ENCODE measurements at regions not wholly inside any gene's neighbourhood (a gene's known extent, or its start where the extent isn't known, plus 50 kb on each side); places are given as distances from the start of the nearest gene placed in this dataset.
A peak's percentile ranks its signal among the peaks of the same experiment; 100 is the strongest.

DNA sequence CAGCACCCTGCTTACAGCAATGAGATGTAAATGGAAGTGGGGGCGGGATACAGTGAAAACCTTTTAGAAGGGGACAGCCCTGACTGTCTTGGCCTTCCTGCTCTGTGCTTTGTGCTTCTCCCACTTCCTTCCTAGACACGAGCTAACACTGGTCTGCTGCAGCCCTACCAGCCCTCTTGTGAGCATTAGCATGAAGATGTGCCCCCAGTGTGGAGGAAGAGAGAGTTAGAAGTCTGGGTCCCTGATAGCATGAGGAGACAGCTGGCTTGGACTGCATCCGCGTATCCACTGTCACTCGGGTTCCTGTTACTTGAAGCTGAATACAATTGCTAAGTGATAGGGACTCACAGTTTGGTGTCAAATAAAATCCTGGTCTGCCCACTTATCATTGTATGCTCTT, 248.1 kb upstream of the SOX5 start:
- no peak for DNase-seq (ENCODE audit: insufficient read length, low spot score)
- no peak for FAIRE-seq

DNA sequence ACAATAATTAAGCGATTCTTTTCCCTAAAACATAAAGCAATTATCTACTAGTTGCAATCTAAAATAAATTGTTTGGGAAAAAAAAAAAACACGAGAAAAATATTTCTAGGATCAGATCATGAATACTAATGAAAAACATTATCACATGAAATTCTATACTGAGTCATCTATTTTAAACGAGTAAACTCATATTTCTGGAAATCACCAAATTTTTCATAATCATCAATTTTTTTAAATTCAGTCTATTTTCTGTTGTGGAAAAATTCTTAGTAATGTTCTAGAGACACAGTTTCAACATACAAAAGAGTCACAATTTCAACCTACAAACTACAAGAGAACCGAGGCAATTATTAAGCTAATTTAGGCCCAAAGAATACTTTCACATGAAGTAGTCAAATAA, 245.6 kb upstream of the SOX5 start:
- no peak for FAIRE-seq

DNA sequence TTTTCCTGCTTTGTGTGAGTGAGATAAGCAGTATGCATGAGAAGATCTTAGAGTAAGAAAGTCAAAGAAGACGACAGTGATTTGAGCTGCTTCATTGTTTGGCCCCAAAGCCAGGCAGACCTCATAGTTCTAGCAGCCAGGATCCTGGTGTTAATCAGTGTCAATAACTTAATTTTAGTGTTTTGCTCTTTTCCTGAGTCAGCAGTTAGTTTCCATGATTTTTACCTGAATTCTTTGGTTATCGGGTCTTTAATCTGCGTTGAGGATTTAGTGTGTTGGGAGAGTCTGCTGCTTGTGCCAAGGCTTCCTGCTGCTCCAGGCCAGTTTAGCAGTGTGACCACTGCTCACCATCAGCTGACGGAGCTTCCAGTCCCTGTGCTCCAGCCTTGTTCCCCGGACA, 241.6 kb upstream of the SOX5 start:
- DNase-seq (ENCODE audit: insufficient read length, low spot score) (no peak), FAIRE-seq (no peak)

More for the DNA sequence above, 245.6 kb upstream of the SOX5 start:
- DNase-seq (ENCODE audit: insufficient read length, low spot score), result no peak

DNA sequence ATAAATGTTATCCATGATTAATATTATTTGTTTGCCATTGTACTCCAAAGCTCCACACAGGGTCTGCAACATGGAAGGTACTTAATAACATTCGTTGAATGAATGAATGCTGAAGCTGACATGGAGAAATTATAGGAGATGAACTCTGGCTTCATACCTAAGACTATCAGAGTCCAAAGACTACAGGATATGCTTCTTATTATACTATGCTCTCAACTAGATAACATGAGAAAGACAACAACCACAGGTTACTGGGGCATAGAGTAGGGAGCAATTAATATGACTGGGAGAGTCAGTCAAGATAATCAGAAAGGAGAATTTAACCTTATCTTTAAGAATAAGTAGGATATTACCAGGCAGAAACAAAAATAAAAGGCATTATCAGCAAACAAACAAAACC, 236.3 kb upstream of the SOX5 start:
- FAIRE-seq (no peak), DNase-seq (ENCODE audit: insufficient read length, low spot score) (no peak)

DNA sequence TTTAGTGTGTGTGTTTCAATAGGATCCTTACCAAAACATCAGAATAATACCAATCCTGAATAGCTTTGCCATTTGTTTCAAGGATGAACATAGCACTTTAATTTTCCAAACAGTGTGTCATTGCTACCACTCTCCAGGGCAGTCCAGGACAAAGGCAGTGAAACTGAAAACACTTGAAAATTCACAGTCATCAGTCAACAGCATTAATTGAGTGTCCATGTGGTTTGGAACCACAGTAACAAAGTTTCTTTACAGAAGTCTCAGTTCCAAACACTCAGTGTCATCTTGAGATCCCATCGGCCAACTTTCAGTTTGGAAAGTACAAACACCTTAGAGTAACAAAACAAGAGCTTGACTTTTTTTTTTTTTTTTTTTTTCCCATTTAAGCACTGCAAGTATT, 228.4 kb upstream of the SOX5 start:
- no peak for DNase-seq (ENCODE audit: insufficient read length, low spot score)
- FAIRE-seq, result no peak

DNA sequence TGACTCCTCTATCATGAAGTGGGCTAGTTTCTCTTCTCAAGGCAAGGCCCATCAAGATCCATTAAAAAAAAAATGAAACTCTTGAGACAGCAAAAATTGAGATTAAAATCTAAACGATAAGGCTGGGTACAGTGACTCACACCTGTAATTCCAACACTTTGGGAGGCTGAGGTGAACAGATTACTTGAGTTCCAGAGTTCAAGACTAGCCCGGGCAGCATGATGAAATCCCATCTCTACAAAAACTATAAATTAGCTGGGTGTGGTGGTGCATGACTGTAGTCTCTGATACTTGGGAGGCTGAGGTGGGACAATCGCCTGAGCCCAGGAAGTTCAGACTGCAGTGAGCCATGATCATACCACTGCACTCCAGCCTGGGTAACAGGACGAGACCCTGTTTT, 226.5 kb upstream of the SOX5 start:
- DNase-seq (ENCODE audit: insufficient read length, low spot score) (no peak), FAIRE-seq (no peak)

DNA sequence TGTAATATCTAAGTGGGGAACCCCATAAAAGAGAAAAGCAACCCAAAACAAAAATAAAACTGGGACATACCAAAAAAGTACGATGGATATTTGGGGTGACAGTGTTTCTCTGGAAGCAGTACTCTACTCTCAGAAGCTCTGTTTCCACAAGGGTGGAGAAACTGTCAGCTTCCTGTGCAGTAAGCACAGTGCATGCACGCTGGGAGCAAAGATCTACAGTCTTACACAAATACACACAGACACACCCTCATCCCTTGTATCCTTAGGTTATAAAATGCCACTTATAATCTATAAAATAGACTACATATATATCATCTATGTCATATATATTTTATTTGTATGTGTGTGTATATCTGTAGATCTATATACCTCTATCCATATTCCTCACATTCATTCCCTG, 225.8 kb upstream of the SOX5 start:
- no peak for DNase-seq (ENCODE audit: insufficient read length, low spot score)
- no peak for FAIRE-seq

DNA sequence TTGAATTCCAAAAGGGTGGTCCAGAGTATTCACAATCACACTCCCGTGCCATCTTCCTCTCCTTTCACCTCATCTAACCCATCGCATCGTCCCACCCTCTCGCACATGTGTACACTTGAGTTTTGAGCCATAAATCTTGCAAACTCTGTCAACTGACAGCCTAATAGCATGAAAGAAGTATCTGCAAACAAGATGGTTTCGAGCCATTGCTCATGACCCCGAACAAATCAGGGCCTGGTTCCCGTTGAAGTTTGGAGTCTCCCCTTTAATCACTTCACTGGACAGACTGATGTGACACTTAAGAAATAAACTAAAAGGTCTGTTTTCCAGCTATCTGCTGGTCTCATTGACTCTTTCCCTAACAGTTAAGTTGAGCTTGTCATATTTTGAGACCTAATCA, 223.6 kb upstream of the SOX5 start:
- DNase-seq (ENCODE audit: insufficient read length, low spot score) (no peak), FAIRE-seq (no peak)

DNA sequence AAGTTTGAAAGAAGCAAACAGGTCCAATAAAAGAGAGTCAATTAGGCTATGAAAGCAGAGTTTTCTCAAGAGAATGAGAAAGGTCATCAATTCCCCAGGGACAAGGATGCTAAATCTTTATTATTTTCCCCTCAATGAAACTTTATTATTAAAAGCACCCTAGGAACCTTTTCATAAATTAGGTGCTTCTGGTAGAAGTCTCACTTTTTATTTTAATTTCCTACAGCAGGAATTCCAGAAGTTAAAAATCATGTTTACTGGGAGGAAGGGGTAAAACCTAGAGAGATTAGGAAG, 223.2 kb upstream of the SOX5 start:
- DNase-seq (ENCODE audit: insufficient read length, low spot score), result no peak
- FAIRE-seq, result no peak

DNA sequence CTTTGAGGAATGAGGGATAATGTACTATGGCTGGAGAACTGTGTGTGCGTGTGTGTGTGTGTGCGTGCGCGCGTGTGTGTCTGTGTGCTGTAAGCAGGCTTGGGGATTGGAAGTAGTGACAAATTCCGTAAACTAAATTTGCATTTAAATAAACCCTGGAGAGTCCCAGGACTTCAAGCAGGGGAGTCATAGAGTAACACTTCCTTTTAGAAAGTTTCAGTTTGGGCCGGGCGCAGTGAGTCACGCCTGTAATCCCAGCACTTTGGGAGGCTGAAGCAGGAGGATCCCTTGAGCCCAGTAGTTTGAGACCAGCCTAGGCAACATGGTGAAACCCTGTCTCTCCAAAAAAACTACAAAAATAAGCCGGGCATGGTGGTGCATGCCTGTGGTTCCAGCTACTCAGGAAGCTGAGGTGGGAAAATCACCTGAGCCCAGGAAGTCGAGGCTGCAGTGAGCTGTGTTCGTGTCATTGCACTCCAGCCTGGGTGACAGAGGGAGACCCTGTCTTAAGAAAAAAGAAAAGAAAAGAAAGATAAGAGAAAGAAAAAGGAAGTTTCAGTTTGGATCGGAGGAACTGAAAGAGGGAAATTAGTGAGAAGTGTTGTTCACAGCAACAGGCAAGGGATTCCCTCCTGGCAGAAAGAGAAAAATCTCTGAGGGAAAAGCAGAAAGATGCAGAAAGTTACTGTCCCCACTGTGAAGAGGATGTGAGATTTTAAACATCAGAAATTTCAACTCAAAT, 222.7 kb upstream of the SOX5 start:
- FAIRE-seq, result no peak
- no peak for DNase-seq (ENCODE audit: insufficient read length, low spot score)

DNA sequence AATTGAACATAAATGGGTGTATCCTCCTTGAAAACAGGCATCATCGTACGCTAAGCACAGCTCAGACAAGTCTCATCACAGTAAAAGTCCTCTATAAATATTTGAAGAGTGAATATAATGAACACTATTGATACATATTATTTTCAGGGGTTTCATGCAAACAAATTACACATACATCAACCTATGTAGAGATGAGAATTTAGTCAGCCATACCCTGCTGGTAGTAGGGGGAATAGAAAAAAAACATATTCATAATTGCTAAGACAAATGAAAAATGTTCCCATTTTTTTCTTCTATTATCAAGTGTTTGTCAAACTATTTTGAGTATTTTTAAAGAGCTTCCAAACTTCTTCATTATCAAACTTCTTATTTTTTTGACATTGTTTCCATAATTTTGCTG, 205.6 kb upstream of the SOX5 start:
- no peak for DNase-seq (ENCODE audit: insufficient read length, low spot score)
- no peak for FAIRE-seq

DNA sequence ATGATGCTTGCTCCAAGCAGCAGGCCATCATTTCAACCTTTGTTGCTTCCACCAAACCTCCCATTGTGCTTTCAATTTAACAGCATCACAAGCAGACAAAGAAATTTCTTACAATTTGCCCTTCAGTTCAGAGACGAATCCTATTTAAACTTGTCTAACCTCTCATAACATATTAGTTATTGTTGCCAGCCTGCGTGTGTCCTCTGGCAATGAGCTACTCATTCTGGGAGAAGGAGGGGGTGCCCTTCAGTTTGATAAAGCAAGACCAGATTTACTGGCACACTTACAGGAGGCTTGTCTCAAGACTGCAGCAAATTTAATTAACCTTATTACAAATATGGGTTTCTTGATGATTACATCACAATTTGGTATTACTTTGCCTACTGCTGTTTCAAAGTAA, 203.6 kb upstream of the SOX5 start:
- FAIRE-seq, result no peak
- DNase-seq (ENCODE audit: insufficient read length, low spot score), result no peak

DNA sequence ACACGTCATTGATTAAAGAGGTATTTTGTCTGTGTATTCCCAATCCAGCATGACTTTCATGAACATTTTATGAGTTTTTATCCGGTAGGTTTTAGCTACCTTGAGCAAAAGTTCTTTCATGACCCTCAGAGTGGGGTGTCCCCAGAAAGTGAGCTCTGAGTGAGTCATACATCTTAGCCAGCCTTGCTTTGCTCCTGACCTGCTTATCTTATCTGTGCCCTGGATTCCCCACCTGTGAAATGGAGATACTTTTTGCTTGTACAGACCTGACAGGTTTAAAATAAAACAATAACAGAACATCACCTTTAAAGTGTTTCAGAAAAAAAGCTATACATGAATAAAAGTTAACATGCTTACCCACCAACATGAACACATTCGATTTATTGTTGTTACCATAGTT, 202.8 kb upstream of the SOX5 start:
- no peak for DNase-seq (ENCODE audit: insufficient read length, low spot score)
- FAIRE-seq, result no peak

DNA sequence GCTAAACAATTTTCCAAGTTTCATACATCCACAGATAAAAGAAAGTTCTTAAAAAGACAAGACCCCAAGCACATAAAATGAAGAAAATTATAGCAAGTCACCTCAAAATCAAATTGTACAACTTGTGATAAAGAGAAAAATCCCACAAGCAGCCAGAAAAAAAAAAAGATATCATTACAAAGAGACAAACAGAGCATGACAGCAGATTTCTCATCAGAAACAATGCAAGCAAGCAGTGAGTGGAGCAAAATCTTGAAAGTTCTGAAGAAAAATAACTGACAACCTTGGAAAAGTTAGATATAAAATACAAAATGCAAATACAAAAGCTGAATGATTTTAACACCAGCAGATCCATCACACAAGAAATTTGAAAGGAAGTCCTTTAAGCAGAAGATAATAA, 194.5 kb upstream of the SOX5 start:
- FAIRE-seq (no peak), DNase-seq (ENCODE audit: insufficient read length, low spot score) (no peak)

DNA sequence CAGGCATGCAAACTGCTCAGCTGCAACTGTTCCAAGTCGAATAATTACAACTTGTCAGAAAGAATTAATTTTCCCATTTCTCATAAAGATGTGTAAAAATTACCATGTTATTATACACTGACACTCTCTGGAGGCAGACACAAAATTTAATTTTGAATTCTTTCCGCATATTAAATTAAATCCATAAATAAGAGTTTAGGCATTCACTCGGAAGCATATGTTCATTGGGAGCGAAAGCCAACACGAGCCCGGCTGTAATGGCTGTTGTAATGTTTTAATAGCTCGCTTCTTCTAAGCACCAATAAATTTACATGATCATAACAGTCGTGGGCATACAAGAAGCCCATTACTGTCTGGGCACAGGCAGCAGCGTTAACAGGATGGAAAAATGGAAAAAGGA, 189.6 kb upstream of the SOX5 start:
- FAIRE-seq (no peak), DNase-seq (ENCODE audit: insufficient read length, low spot score) (no peak)

DNA sequence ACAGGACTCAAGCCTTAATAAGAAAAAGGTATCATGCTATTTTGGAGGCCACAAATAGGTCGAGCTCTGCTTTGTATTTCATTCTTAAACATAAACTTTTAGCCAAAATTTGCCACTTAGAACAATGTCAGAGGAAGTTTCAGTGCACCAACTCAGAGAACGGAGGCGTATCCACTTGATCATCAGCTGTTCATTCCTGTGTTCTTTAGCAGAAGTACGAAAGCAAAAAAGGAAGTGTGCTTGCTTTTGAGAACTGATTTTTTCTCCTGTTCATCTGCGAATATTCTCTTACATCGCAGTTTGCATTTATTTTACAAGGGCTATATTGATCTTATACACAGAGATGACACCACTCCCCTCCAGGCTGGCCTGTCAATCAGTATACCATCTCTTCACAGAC, 188.6 kb upstream of the SOX5 start:
- no peak for DNase-seq (ENCODE audit: insufficient read length, low spot score)

DNA sequence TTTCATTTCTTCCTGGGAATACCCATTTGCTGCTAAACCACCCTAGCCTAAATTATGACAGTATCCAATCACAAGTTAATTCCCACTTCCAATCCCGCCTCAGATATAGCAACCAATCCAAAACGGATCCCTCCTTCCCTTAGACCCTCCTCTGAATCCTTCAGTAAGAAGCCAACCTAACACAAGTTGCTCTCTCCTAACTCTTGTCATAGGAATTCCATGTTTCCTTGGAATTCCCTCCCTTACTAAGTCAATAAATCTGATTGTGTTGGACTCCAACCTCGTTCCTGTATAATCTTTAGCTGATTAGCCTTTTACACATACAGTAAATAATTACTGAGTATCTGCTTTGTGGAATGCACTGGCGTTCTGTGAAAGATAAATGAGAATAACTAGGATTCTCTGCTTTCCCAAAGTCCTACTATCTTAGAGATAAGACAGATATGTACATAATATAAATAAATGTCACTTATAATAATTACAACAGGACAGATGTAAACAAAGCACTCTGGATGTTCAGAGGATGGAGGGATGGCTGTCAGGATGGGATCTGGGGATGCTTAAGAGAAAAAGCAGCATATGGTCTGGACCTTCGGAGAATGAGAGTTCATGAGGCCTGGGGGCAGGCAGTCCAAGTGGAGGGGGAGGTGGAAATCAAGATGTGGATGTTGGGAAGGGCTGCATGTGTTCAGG, 185.8 kb upstream of the SOX5 start:
- FAIRE-seq, result no peak
- DNase-seq (ENCODE audit: insufficient read length, low spot score), result no peak

More for the DNA sequence above, 188.6 kb upstream of the SOX5 start:
- no peak for FAIRE-seq

DNA sequence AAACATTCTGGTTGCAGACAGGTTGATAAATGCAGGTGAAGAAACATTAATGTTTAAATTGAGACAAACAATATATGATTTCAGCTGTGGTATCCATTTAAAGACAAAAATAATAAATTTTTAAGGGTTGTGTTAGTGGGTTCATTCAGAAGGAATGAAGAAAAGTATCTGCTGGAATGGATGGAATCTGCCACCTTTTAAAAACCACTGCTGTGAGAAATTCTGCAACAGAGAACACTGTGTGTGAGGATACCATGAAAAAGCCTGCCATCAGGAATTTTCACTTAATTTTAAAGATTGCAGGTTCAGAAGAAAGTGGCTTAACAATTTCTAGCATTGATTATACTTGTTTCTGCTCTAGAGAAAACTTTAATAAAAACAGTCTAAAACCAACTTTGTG, 184.6 kb upstream of the SOX5 start:
- DNase-seq (ENCODE audit: insufficient read length, low spot score), result no peak
- FAIRE-seq, result no peak

DNA sequence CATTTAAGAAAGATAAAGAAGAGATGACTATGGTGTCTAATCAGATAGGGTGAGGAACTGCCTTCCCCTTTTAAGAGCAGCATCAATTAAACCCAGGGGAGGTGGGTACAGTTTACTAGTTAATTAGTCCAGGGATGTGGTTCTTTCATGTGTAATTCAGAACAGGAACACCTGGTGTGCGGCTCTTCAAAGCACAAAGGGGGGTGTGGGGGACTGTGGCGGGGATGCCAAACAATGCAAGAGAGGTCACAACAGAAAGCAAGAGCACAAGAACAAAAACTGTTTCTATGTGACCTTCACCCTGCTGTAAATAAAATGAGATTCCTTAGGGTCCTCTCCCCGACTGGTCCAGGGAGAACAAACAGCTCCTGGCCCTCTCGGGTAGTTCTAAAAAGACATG, 183.9 kb upstream of the SOX5 start:
- FAIRE-seq, result no peak

DNA sequence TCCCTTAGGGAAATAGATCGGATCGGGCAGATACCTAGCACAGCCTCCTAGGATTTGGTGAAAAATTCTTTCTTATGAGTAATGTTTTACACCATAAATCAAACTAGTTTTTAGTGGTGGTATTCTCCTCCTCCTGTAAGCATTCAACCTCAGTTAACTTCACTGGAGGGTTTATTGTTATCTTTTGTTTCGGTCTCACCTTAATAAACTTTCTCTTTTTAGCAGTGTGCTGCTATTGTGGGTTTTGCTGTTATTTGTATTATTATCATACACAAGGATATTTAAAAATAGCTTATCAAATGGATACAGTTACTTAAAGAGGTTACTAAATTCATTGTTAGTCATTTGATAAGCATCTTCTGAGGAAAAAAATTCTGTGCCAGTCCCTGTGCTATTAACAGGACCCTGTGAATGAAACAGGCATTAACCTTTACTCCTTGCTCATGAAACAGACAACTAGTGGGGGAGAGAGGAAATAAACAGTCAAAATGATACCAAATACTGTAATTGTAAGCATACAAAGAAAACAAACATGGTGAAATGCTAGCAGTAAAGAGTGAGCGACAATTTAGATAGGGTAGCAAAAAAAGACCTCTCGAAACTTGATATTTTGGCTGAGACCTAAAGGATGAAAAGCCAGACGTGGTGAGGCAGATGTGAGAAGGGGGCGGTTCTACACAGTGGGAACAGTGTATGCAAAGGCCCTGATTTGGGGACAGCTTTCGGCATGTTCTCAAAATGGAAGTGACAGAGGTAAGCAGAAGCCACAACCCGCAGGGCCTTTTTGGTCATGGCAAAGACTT, 178.7 kb upstream of the SOX5 start:
- DNase-seq (ENCODE audit: insufficient read length, low spot score) (no peak), FAIRE-seq (no peak)

More for the DNA sequence above, 183.9 kb upstream of the SOX5 start:
- no peak for DNase-seq (ENCODE audit: insufficient read length, low spot score)

DNA sequence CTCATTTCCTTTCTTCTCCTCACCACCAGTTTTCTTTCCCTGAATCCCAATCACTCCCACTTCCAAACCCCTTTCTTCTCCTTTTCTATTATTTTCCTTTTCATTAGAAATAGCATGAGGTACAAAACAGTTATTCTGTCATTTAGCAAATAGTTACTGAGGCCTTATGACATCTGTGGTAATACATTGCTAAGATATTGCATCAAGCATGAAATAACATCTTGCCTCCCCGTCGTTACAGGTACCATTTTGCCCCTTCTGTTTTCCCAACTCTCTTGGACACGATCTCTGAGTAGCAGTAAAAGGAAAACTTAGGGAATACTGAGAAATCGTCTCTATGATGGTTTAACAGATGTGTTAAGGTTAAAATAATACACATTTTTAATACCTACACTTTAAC, 175.8 kb upstream of the SOX5 start:
- no peak for DNase-seq (ENCODE audit: insufficient read length, low spot score)
- peak; percentile 26 for FAIRE-seq

DNA sequence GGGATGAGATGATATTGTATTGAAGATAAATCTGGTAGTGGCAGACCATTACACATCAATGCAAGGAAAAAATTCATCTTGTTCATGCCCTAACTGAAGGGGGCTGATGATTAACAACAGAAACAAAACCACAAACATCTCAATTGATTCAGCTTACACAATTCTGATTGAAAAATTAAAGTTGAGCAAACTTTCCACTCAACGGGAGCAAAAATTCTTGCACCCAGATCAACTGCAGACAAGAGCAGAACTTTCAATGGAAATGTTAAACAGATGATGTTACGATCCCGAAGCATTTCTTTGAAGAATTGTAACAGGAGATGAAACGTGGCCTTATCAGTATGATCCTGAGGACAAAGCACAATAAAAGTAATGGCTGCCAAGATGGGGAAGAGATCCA, 172.4 kb upstream of the SOX5 start:
- FAIRE-seq (peak; percentile 59), DNase-seq (ENCODE audit: insufficient read length, low spot score) (no peak)

Measured in HTR-8/SVneo (cell line).